HCT116 (cell line): ENCODE measurements at regions not wholly inside any gene's neighbourhood (a gene's known extent, or its start where the extent isn't known, plus 50 kb on each side); places are given as distances from the start of the nearest gene placed in this dataset.

Experiments
- ATAC-seq: fragments of 200-7000 bp; cut with Tn5 transposase; 2 replicates; pipeline ENCODE4 v1.9.1; 2020; ENCODE audit warnings: mild to moderate bottlenecking, moderate library complexity
- BruUV-seq: library from RNA; stranded (reverse); fragments of 400-500 nt; replicated peaks from 2 replicates; lab custom pipeline; 2021; lab: Mats Ljungman, UMichigan
- CTCF ChIA-PET: fragments of 300-600 bp; sonication (Branson Sonifier 250); formaldehyde crosslinking; loops from one replicate; lab custom pipeline; 2021; ENCODE audit warnings: antibody characterized with exemption; lab: Charles Lee
- POLR2A ChIA-PET: fragments of 300-600, 350-600 bp; sonication (Branson Sonifier 250); formaldehyde crosslinking; loops from one replicate; lab custom pipeline; 2021; ENCODE audit warnings: antibody characterized with exemption; lab: Charles Lee
- RAD21 ChIA-PET, 2 experiments: fragments of 300-600 bp; sonication (Branson Sonifier 250); formaldehyde crosslinking; loops; one replicate each; lab custom pipeline; 2023; ENCODE audit warnings: low total read pairs in 2 of 2; ENCODE audit not compliant: uncharacterized antibody in 2 of 2, unreplicated experiment in 2 of 2, low non-redundant PET in 1 of 2; lab: Charles Lee
- DNase-seq: peaks from one replicate; pipeline ENCODE4 v3.0.0-alpha.2; 2010; ENCODE audit warnings: low read depth, low spot score
- H2AFZ ChIP-seq: fragments of 200-600 bp; shearing (Covaris generic), sonication (generic); 2 replicates; pipeline ENCODE4 v1.6.1; 2017; ENCODE audit warnings: low read depth, mixed run types, mixed read lengths, antibody characterized with exemption, low read length; ENCODE audit not compliant: poor library complexity, severe bottlenecking
- H3K27ac ChIP-seq: 2 replicates; pipeline ENCODE4 v1.5.1; 2012; ENCODE audit warnings: low read depth, low read length
- H3K27me3 ChIP-seq: fragments of 200-600 bp; sonication (generic); 2 replicates; pipeline ENCODE4 v1.6.1; 2016; ENCODE audit warnings: mixed run types, low read length, mixed read lengths; ENCODE audit not compliant: insufficient read depth
- H3K36me3 ChIP-seq, 2 experiments: fragments of 200-500 bp in 1 of 2; fragments of 200-600 bp in 1 of 2; sonication (Bioruptor generic) in 1 of 2; sonication (generic) in 1 of 2; 2 replicates each; pipeline versions ENCODE4 v1.5.1 to v1.6.1; 2014 to 2016; ENCODE audit warnings: low read length in 2 of 2, inconsistent platforms in 1 of 2, mixed read lengths in 1 of 2, mixed run types in 1 of 2; ENCODE audit not compliant: insufficient read depth in 2 of 2, control insufficient read depth in 1 of 2
- H3K4me1 ChIP-seq, 2 experiments: fragments of 200-600 bp in 1 of 2; sonication (generic) in 1 of 2; 2 replicates each; pipeline versions ENCODE4 v1.5.1 to v1.6.1; 2012 to 2017; ENCODE audit warnings: low read length in 2 of 2, inconsistent platforms in 1 of 2, mild to moderate bottlenecking in 1 of 2, mixed read lengths in 1 of 2, mixed run types in 1 of 2, moderate library complexity in 1 of 2; ENCODE audit not compliant: insufficient read depth in 2 of 2, control insufficient read depth in 1 of 2
- H3K4me2 ChIP-seq: fragments of 200-600 bp; sonication (generic); 2 replicates; pipeline ENCODE4 v1.6.1; 2017; ENCODE audit warnings: mixed run types, low read length, mixed read lengths
- H3K4me3 ChIP-seq, 2 experiments: fragments of 200-600 bp in 1 of 2; sonication (generic) in 1 of 2; replicated peaks in 1 of 2; 2 replicates each; pipeline ENCODE4 v1.5.1; 2011 to 2016; ENCODE audit warnings: low read length in 2 of 2, control low read depth in 1 of 2, low read depth in 1 of 2, mild to moderate bottlenecking in 1 of 2, mixed read lengths in 1 of 2, mixed run types in 1 of 2
- H3K79me2 ChIP-seq: fragments of 200-600 bp; sonication (generic); 2 replicates; pipeline ENCODE4 v1.6.1; 2017; ENCODE audit warnings: mild to moderate bottlenecking, mixed run types, low read length, moderate library complexity, mixed read lengths; ENCODE audit not compliant: insufficient read depth
- H3K9ac ChIP-seq: fragments of 200-600 bp; sonication (generic); 2 replicates; pipeline ENCODE4 v1.6.1; 2016; ENCODE audit warnings: low read length, mixed read lengths
- H3K9me2 ChIP-seq: fragments of 200-600 bp; sonication (generic), shearing (Covaris generic); 2 replicates; pipeline ENCODE4 v1.6.1; 2017; ENCODE audit warnings: mixed run types, mild to moderate bottlenecking, moderate library complexity; ENCODE audit not compliant: insufficient read depth
- H3K9me3 ChIP-seq, 2 experiments: fragments of 200-500 bp in 1 of 2; fragments of 200-600 bp in 1 of 2; sonication (Bioruptor generic) in 1 of 2; sonication (generic) in 1 of 2; 2 replicates each; pipeline ENCODE4 v1.6.1; 2014 to 2017; ENCODE audit warnings: low read length in 2 of 2, mixed read lengths in 2 of 2, inconsistent platforms in 1 of 2, low read depth in 1 of 2, mild to moderate bottlenecking in 1 of 2, mixed run types in 1 of 2, moderate library complexity in 1 of 2; ENCODE audit not compliant: control insufficient read depth in 1 of 2, insufficient read depth in 1 of 2
- H4K20me1 ChIP-seq: fragments of 200-600 bp; sonication (generic), shearing (Covaris generic); 2 replicates; pipeline ENCODE4 v1.6.1; 2017; ENCODE audit warnings: mixed run types, mild to moderate bottlenecking, moderate library complexity; ENCODE audit not compliant: insufficient read depth
- CEBPB ChIP-seq: IDR thresholded peaks from 2 replicates; pipeline ENCODE4 v1.6.1; 2012; ENCODE audit warnings: low read depth
- EGR1 ChIP-seq: IDR thresholded peaks from 2 replicates; pipeline ENCODE4 v1.6.1; 2012; ENCODE audit warnings: low read depth
- ELF1 ChIP-seq: IDR thresholded peaks from 2 replicates; pipeline ENCODE4 v1.6.1; 2012; ENCODE audit warnings: low read depth, borderline replicate concordance
- EZH2 ChIP-seq: fragments of 200-600 bp; sonication (generic); IDR thresholded peaks from 2 replicates; pipeline ENCODE4 v1.6.1; 2017; ENCODE audit warnings: antibody characterized with exemption, mixed run types
- EZH2phosphoT487 ChIP-seq: fragments of 200-600 bp; IDR thresholded peaks from 2 replicates; pipeline ENCODE4 v1.6.1; 2018; ENCODE audit warnings: antibody characterized with exemption, borderline replicate concordance
- MAX ChIP-seq: IDR thresholded peaks from 2 replicates; pipeline ENCODE4 v1.6.1; 2012
- POLR2AphosphoS5 ChIP-seq: IDR thresholded peaks from 2 replicates; pipeline ENCODE4 v1.6.1; 2011; ENCODE audit warnings: mild to moderate bottlenecking, low read depth, low read length, moderate library complexity
- RAD21 ChIP-seq: IDR thresholded peaks from 2 replicates; pipeline ENCODE4 v1.6.1; 2012; ENCODE audit warnings: low read depth, mild to moderate bottlenecking
- SP1 ChIP-seq: IDR thresholded peaks from 2 replicates; pipeline ENCODE4 v1.6.1; 2012; ENCODE audit warnings: low read depth
- SRF ChIP-seq: IDR thresholded peaks from 2 replicates; pipeline ENCODE4 v1.6.1; 2012; ENCODE audit warnings: low read depth
- TCF7L2 ChIP-seq: IDR thresholded peaks from 2 replicates; pipeline ENCODE4 v1.7.0; 2011; ENCODE audit warnings: borderline replicate concordance, inconsistent platforms; ENCODE audit not compliant: insufficient read depth, insufficient read length; ENCODE audit errors: extremely low read depth
- YY1 ChIP-seq: IDR thresholded peaks from 2 replicates; pipeline ENCODE4 v1.6.1; 2011; ENCODE audit warnings: low read length, low read depth, moderate library complexity, mild to moderate bottlenecking; ENCODE audit not compliant: insufficient replicate concordance; ENCODE audit errors: extremely low read depth
- ZBTB33 ChIP-seq: IDR thresholded peaks from 2 replicates; pipeline ENCODE4 v1.6.1; 2011; ENCODE audit warnings: mild to moderate bottlenecking, low read length, moderate library complexity; ENCODE audit not compliant: insufficient replicate concordance; ENCODE audit errors: extremely low read depth
- ZNF274 ChIP-seq: fragments of 200-500 bp; sonication (Bioruptor generic); IDR thresholded peaks from 2 replicates; pipeline ENCODE4 v1.6.1; 2014; ENCODE audit warnings: mild to moderate bottlenecking, low read depth, low read length, inconsistent platforms
- intact Hi-C: fragments of 100-400 bp; cut with micrococcal nuclease; formaldehyde crosslinking; loops from 2 replicates; pipeline ENCODE4 v1.10.0; 2022

- ChIA-PET POLR2A (no interaction called here), RAD21 (no interaction called here), CTCF (no interaction called here)
- Histone ChIP-seq H3K4me1 (no peaks in the 10 kb centered on the region), H3K27ac (no peak overlapping the region), H3K4me3 (no peak overlapping the region), H3K4me2 (no peak overlapping the region), H3K79me2 (no peaks in the 10 kb centered on the region), H3K36me3 (no peaks in the 10 kb centered on the region), H3K9me3 (peaks cover 0 to 4% of the 10 kb centered on the region in 2 experiments; a peak in 2 of 4 replicates), H2AFZ (no peak overlapping the region), H4K20me1 (no peaks in the 10 kb centered on the region), H3K27me3 (peaks cover 3% of the 10 kb centered on the region; the same call in 1 of the 2 replicates), H3K9ac (no peak overlapping the region), H3K9me2 (no peaks in the 10 kb centered on the region)
- ATAC-seq (no peak), DNase-seq (no peak)
- intact Hi-C loops = no loop called here
- TF ChIP-seq EZH2phosphoT487 (no peak), EZH2 (no peak), RAD21 (no peak), TCF7L2 (no peak), ELF1 (no peak), POLR2AphosphoS5 (no peak), ZBTB33 (no peak), SRF (no peak), YY1 (no peak), MAX (no peak), CEBPB (no peak), EGR1 (no peak), SP1 (no peak), ZNF274 (no peak)
- BruUV-seq = no TSS peak
Measured at GRCh38 chr2:239889641-239890121, 135.5 kb downstream of the NDUFA10 start.
